ENCODE measurements at regions not wholly inside any gene's neighbourhood (a gene's known extent, or its start where the extent isn't known, plus 50 kb on each side); places are given as distances from the start of the nearest gene placed in this dataset.

- H3K36me3 Mint-ChIP-seq (ENCODE audit: low read depth): no peaks in the 10 kb centered on the region
- H3K4me1 Mint-ChIP-seq (ENCODE audit: low read depth): no peaks in the 10 kb centered on the region
- TF ChIP-seq, protein P1, sequence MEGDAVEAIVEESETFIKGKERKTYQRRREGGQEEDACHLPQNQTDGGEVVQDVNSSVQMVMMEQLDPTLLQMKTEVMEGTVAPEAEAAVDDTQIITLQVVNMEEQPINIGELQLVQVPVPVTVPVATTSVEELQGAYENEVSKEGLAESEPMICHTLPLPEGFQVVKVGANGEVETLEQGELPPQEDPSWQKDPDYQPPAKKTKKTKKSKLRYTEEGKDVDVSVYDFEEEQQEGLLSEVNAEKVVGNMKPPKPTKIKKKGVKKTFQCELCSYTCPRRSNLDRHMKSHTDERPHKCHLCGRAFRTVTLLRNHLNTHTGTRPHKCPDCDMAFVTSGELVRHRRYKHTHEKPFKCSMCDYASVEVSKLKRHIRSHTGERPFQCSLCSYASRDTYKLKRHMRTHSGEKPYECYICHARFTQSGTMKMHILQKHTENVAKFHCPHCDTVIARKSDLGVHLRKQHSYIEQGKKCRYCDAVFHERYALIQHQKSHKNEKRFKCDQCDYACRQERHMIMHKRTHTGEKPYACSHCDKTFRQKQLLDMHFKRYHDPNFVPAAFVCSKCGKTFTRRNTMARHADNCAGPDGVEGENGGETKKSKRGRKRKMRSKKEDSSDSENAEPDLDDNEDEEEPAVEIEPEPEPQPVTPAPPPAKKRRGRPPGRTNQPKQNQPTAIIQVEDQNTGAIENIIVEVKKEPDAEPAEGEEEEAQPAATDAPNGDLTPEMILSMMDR (IDR thresholded peaks at IDR 0.05): no peak
- DNase-seq: no peak
- no peaks in the 10 kb centered on the region for H3K27me3 Mint-ChIP-seq (ENCODE audit: insufficient read depth)
- no peaks in the 10 kb centered on the region for H3K9me3 Mint-ChIP-seq
- no peak overlapping the region for H3K27ac Mint-ChIP-seq
- no peak overlapping the region for H3K4me3 Mint-ChIP-seq
Observed at GRCh38 chr5:27387535-27388073, 349.2 kb upstream of the CDH9 start.

DNA sequence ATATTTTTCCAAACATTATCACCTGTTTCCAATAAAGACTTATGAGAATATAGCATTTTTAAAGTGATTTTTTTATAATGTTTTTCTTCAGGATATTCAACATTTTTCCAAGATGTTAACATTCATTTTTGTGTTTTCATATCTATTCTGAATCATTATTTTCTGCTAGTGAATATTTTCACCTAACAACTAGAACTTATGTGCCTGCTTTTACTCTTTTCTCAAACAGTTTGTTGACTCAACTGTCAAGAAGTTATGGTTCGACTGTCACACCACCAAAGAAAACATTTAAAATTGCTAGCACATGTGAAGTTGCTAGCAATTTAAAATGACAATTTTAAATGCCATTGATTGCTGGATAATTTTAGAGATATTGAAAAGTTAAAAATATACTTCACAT lies 343.3 kb upstream of the CDH9 start:
- Mint-ChIP-seq H3K4me1 (ENCODE audit: low read depth) (peaks cover 7% of the 10 kb centered on the region; the same call in 1 of the 2 replicates), H3K9me3 (no peaks in the 10 kb centered on the region), H3K4me3 (no peak overlapping the region), H3K27me3 (ENCODE audit: insufficient read depth) (no peaks in the 10 kb centered on the region), H3K36me3 (ENCODE audit: low read depth) (no peaks in the 10 kb centered on the region), H3K27ac (no peak overlapping the region)
- TF ChIP-seq, protein P1 (IDR thresholded peaks at IDR 0.05): no peak
- DNase-seq: no peak

DNA sequence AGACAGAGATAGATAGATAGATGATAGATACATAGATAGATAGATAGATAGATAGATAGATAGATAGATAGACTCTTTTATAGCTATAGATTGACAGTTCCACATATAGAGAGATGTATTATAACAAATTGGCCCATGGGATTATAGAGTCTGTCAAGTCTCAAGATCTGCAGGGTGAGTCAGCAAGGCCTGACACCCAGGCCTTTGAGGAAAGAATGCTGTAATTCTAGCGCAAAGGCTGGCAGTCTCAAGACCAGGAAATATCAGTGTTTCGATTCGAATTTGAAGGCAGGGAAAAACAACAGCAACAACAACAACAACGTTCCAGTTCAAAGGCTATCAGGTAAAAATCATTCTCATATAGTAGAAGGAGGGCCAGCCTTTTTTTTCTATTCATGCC lies 339.2 kb upstream of the CDH9 start:
- no peak overlapping the region for H3K4me3 Mint-ChIP-seq
- no peak for DNase-seq
- no peaks in the 10 kb centered on the region for H3K9me3 Mint-ChIP-seq
- no peaks in the 10 kb centered on the region for H3K36me3 Mint-ChIP-seq (ENCODE audit: low read depth)
- H3K27me3 Mint-ChIP-seq (ENCODE audit: insufficient read depth): no peaks in the 10 kb centered on the region
- no peak overlapping the region for H3K27ac Mint-ChIP-seq
- TF ChIP-seq, protein P1 (IDR thresholded peaks at IDR 0.05): no peak
- H3K4me1 Mint-ChIP-seq (ENCODE audit: low read depth): peaks cover 10% of the 10 kb centered on the region; the same call in 1 of the 2 replicates

GRCh38 chr5:27353970-27354369 lies 315.6 kb upstream of the CDH9 start:
- no peak overlapping the region for H3K4me3 Mint-ChIP-seq
- no peaks in the 10 kb centered on the region; the same call in 1 of the 2 replicates for H3K4me1 Mint-ChIP-seq (ENCODE audit: low read depth)
- peaks cover 6% of the 10 kb centered on the region; the same call in 1 of the 2 replicates for H3K36me3 Mint-ChIP-seq (ENCODE audit: low read depth)
- H3K27me3 Mint-ChIP-seq (ENCODE audit: insufficient read depth): no peaks in the 10 kb centered on the region; the same call in 1 of the 2 replicates
- no peak for DNase-seq
- TF ChIP-seq, protein P1 (IDR thresholded peaks at IDR 0.05): no peak
- H3K9me3 Mint-ChIP-seq: no peaks in the 10 kb centered on the region; the same call in 1 of the 2 replicates
- no peak overlapping the region for H3K27ac Mint-ChIP-seq

GRCh38 chr5:27353540-27353939 lies 315.2 kb upstream of the CDH9 start:
- TF ChIP-seq, protein P1 (IDR thresholded peaks at IDR 0.05): no peak
- Mint-ChIP-seq H3K4me3 (no peak overlapping the region), H3K36me3 (ENCODE audit: low read depth) (peaks cover 6% of the 10 kb centered on the region; the same call in 1 of the 2 replicates), H3K4me1 (ENCODE audit: low read depth) (no peaks in the 10 kb centered on the region; the same call in 1 of the 2 replicates), H3K27me3 (ENCODE audit: insufficient read depth) (no peaks in the 10 kb centered on the region; the same call in 1 of the 2 replicates), H3K27ac (no peak overlapping the region), H3K9me3 (no peaks in the 10 kb centered on the region; the same call in 1 of the 2 replicates)
- no peak for DNase-seq
